AG20443 (cell line): ENCODE measurements at regions not wholly inside any gene's neighbourhood (a gene's known extent, or its start where the extent isn't known, plus 50 kb on each side); places are given as distances from the start of the nearest gene placed in this dataset.

ENCODE experiments used
- DNase-seq: peaks from one replicate; pipeline ENCODE4 v3.0.0; 2012; ENCODE audit warnings: low spot score, mixed read lengths

DNA sequence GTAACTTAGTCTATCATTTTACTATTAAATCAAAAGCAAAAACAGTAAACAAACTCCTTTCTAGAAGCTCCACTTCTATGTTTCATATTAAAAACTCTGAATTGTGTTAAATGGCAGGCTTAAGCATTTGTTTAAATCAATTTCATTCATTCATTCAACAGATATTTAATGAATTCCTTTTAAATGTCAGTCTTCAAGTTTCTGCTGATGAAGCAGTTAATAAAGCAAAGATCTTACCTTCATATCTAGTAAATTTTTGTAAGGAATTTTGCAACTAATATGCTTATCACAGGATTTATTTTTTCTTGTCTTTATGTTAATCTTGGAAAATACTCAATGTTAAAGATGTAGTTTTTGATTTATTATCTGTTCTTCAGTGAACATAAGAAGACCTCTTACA lies 54.1 kb upstream of the RGS18 start:
- no peak for DNase-seq

DNA sequence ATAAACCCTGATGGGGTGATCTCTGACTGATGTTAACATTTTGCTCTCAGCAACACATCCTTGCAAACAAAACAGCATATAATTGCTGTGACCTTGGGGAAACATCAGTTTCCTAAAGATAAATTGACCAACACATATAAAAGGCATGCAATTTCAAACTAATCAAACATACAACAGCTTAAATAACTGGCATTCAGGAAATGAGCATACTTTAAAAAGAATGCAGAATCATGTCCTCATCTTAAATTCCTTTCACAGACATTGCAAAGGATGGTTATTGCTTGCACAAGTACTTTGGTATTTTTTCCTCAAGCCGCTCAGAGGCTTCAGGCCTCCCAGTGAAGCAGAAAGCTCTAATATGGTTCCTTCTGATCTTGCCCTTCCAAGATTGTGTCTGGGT lies 53.4 kb upstream of the RGS18 start:
- peak; percentile 5 for DNase-seq

DNA sequence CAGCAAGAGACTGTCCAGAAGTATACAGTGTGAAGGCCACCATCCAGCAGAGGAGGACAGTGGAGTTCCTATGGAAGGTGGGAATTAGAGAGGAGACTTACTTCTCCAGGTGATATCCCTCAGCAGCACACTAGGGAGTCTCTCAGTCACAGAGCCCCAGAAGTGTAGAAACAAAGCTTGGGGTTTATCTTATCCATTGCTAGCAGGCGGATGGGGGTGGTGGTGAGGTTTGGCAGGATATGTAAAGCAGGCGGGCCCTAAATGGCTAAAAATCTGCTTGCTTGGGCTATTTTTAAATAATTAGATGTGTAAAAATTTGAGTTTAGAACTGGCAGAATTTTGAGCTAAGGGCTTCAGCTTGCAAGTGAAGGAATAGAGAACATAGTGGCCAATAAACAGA lies 50.1 kb upstream of the RGS18 start:
- DNase-seq, result no peak
